Omental fat pad (tissue), 3 donors: ENCODE measurements at regions not wholly inside any gene's neighbourhood (a gene's known extent, or its start where the extent isn't known, plus 50 kb on each side); places are given as distances from the start of the nearest gene placed in this dataset.

Experiments
- ATAC-seq: fragments of 150-250 bp; one replicate; pipeline ENCODE4 v1.9.1; 2016; ENCODE audit warnings: mild to moderate bottlenecking, moderate library complexity; ENCODE audit not compliant: low FRiP score
- DNase-seq: peaks from one replicate; pipeline ENCODE4 v3.0.0-alpha.2; 2019; ENCODE audit warnings: low spot score
- CTCF ChIP-seq, 3 donors: fragments of 450-650 bp; IDR thresholded peaks; one replicate each; pipeline ENCODE4 v1.5.1; 2016 to 2017; ENCODE audit warnings: antibody characterized with exemption in 3 of 3, mild to moderate bottlenecking in 3 of 3, moderate library complexity in 2 of 3

GRCh38 chr9:106745876-106746275 is 117.1 kb upstream of the ZNF462 start:
- ATAC-seq (no peak), DNase-seq (no peak)
- no peak for TF ChIP-seq CTCF (IDR thresholded peaks at IDR 0.05)

- no peak for TF ChIP-seq CTCF (IDR thresholded peaks at IDR 0.05)
- no peak for ATAC-seq
- no peak for DNase-seq
Measured at GRCh38 chr9:106751681-106752080, 111.3 kb upstream of the ZNF462 start.

GRCh38 chr9:106752581-106752980 is 110.4 kb upstream of the ZNF462 start:
- DNase-seq (no peak), ATAC-seq (no peak)
- no peak for TF ChIP-seq CTCF (IDR thresholded peaks at IDR 0.05)

DNA sequence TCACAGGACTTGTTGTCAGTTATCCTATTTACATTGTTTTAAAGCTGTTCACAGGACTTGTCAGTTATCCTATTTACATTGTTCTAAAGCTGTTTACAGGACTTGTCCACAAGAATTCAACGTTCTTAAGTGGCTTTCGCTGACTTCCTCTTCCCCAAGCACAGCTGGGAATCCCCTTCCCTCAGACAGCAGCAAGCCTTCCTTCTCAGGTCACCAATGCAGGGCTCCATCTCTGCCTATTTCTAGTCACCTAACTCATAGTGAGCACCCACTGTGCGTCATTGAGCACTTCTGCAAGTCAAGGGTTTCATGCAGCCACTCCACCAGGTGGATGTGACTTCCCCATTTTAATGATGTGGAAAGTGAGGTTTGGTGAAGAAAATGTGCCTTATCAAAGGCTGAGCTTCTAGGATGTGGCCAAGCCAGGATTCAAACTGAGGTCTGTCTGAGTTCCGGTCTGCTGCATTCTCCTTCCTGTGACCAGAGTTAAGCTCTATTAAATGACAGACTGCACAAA is 109.8 kb upstream of the ZNF462 start:
- no peak for TF ChIP-seq CTCF (IDR thresholded peaks at IDR 0.05)
- DNase-seq (no peak), ATAC-seq (no peak)

GRCh38 chr9:106755736-106756135 is 107.2 kb upstream of the ZNF462 start:
- DNase-seq (no peak), ATAC-seq (peak; percentile 23)

GRCh38 chr9:106757514-106757913 is 105.5 kb upstream of the ZNF462 start:
- no peak for DNase-seq
- no peak for TF ChIP-seq CTCF (IDR thresholded peaks at IDR 0.05)
- no peak for ATAC-seq

More at GRCh38 chr9:106755736-106756135, 107.2 kb upstream of the ZNF462 start:
- no peak for TF ChIP-seq CTCF (IDR thresholded peaks at IDR 0.05)

GRCh38 chr9:106758911-106759310 is 104.1 kb upstream of the ZNF462 start:
- TF ChIP-seq CTCF (IDR thresholded peaks at IDR 0.05): no peak
- ATAC-seq: no peak
- DNase-seq: no peak
